GM12865 (cell line): ENCODE measurements at regions not wholly inside any gene's neighbourhood (a gene's known extent, or its start where the extent isn't known, plus 50 kb on each side); places are given as distances from the start of the nearest gene placed in this dataset.

Source experiments
- DNase-seq: peaks from one replicate; pipeline ENCODE4 v3.0.0; 2010; ENCODE audit warnings: low read depth
- H3K4me3 ChIP-seq: 2 replicates; pipeline ENCODE4 v1.5.1; 2011; ENCODE audit warnings: mild to moderate bottlenecking, low read depth, low read length, control low read depth
- TF ChIP-seq, protein P1 (sequence below): IDR thresholded peaks from 2 replicates; pipeline ENCODE4 v1.5.1; 2011; ENCODE audit warnings: low read length, control low read depth, low read depth, inconsistent platforms; ENCODE audit not compliant: insufficient read depth; ENCODE audit errors: missing control alignments

DNA sequence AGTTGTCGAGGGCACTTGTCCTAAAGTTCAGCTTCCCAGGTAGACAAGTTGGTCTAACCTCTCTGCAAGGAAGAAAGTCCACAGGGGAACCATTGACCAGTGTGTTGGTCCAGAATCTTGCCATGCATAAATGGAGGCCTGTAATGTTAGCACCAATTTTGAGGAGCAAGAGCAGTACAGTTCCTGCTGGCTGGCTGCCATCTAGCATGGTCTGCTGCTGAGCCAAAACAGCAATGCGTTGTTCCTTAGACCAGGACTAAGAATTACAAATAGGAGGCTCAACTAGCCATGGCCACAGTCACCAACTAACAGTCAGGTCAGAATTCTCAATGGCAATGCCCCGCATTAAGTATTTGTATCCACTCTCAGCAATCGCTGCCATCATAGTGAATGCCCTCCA is 72.8 kb upstream of the WIPF1 start:
- DNase-seq: no peak
- TF ChIP-seq, protein P1, sequence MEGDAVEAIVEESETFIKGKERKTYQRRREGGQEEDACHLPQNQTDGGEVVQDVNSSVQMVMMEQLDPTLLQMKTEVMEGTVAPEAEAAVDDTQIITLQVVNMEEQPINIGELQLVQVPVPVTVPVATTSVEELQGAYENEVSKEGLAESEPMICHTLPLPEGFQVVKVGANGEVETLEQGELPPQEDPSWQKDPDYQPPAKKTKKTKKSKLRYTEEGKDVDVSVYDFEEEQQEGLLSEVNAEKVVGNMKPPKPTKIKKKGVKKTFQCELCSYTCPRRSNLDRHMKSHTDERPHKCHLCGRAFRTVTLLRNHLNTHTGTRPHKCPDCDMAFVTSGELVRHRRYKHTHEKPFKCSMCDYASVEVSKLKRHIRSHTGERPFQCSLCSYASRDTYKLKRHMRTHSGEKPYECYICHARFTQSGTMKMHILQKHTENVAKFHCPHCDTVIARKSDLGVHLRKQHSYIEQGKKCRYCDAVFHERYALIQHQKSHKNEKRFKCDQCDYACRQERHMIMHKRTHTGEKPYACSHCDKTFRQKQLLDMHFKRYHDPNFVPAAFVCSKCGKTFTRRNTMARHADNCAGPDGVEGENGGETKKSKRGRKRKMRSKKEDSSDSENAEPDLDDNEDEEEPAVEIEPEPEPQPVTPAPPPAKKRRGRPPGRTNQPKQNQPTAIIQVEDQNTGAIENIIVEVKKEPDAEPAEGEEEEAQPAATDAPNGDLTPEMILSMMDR: no peak
- H3K4me3 ChIP-seq: no peak overlapping the region

DNA sequence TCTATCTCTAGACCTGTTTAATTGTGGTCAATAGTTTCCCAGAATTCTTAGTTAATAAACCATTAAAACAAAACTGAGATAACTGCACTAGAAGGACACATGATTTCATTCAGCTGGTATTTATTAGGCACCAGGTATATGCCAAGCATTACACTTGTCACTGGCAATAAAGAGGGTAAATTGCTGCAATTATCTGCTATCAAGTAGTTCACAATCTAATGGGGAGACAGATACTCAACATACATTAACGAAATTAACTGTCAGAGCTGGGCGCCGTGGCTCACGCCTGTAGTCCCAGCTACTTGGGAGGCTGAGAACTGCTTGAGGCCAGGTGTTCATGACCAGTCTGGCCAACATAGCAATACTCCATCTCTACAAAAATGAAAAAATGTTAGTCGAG is 71.7 kb upstream of the WIPF1 start:
- no peak for DNase-seq
- no peak overlapping the region for H3K4me3 ChIP-seq
- TF ChIP-seq, protein P1: no peak

DNA sequence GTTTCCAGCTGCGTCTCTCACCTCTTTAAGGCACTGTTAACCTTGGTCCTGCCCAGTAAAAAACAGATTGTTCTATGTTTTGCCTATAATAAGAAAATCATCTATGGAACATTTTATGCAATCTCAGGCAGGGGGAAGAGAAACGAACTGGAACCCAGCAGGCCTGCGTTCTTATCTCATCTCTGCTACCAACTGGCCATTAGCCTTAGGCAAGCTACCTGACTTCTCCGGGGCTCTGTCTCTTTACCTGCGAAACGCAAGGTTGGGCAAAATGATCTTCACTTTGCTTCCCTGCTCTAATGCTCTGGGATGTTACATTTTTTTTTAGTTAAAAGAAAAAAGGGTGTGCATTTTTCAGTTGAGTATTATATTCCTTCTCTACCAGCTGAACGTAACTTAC is 70.5 kb upstream of the WIPF1 start:
- TF ChIP-seq, protein P1: no peak
- DNase-seq: no peak
- H3K4me3 ChIP-seq: no peak overlapping the region

DNA sequence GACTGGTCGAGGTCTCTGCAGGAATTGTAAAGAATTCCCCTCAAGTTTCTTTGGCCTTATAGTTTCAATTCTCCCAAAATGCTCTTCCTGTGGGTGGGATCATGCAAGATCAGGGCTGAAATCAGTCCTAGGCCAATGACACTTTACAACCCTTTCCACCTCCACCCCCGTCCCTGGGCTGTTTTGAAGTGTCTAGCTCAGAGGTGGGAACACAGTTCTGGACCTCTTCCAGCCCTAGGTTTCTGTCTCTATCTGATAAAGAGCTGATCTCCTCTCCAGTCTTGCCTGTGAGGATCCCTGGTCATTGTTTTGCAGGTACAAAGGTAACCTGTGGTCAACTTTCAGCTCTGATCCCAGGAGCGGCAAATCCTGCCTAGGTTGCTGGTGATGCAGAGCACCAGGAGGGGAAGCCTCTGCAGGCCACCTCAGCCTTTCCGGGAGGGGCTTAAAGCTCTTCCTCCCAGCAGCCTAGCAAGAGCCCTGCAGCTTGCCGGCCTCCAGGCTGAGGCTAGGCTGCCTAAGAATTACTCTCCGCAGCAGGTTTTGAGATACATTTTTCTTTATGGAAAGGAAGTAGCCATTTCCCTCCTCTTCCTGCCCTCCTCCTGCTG is 69.8 kb upstream of the WIPF1 start:
- no peak overlapping the region for H3K4me3 ChIP-seq
- DNase-seq: no peak
- TF ChIP-seq, protein P1: no peak

DNA sequence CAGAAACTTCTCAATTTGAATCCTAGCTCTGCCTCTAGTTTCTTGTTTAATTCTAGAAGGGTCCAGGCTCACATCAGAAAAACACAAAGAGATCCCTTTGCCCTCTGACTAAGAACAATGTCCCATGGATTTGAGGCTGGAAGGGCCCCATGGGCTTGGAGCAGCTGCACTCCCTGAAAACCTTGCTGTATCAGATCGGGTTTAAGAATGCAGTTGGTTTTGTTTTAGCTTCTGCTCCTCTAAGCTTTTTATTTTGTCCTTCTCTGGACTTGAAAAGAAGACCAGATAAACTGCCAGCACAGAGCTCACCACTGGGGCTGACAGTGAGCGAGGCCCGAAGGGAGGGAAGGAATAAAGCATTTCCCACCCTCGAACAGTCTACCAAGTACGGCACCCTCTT is 69.2 kb upstream of the WIPF1 start:
- DNase-seq: no peak

GRCh38 chr2:174666312-174666711 is 68.7 kb upstream of the WIPF1 start:
- DNase-seq: no peak
- TF ChIP-seq, protein P1: no peak

More for the DNA sequence above, 69.2 kb upstream of the WIPF1 start:
- H3K4me3 ChIP-seq: no peak overlapping the region
- TF ChIP-seq, protein P1: no peak

More at GRCh38 chr2:174666312-174666711, 68.7 kb upstream of the WIPF1 start:
- no peak overlapping the region for H3K4me3 ChIP-seq
